Glutamatergic neuron (in vitro differentiated cells): ENCODE measurements at regions not wholly inside any gene's neighbourhood (a gene's known extent, or its start where the extent isn't known, plus 50 kb on each side); places are given as distances from the start of the nearest gene placed in this dataset.
"Not testable (repeated sequence)": the region's sequence is repeated elsewhere in the genome, so short reads cannot be mapped to it uniquely, and the experiment has no call there.

Experiments used
- DNase-seq: peaks from one replicate; pipeline ENCODE4 v3.0.0; 2022
- H3K27ac Mint-ChIP-seq: one replicate; pipeline ENCODE4 v1.8.0; 2020; ENCODE audit warnings: mild to moderate bottlenecking, mixed read lengths, inconsistent platforms; ENCODE audit not compliant: unreplicated experiment
- H3K27me3 Mint-ChIP-seq: one replicate; pipeline ENCODE4 v1.8.0; 2020; ENCODE audit warnings: mild to moderate bottlenecking, moderate library complexity, mixed read lengths, inconsistent platforms; ENCODE audit not compliant: unreplicated experiment
- H3K36me3 Mint-ChIP-seq: one replicate; pipeline ENCODE4 v1.8.0; 2020; ENCODE audit warnings: mild to moderate bottlenecking, mixed read lengths, inconsistent platforms; ENCODE audit not compliant: unreplicated experiment
- H3K4me1 Mint-ChIP-seq: one replicate; pipeline ENCODE4 v1.8.0; 2020; ENCODE audit warnings: mild to moderate bottlenecking, low read depth, mixed read lengths, inconsistent platforms; ENCODE audit not compliant: unreplicated experiment
- H3K4me3 Mint-ChIP-seq: one replicate; pipeline ENCODE4 v1.8.0; 2020; ENCODE audit warnings: mild to moderate bottlenecking, mixed read lengths, inconsistent platforms; ENCODE audit not compliant: unreplicated experiment
- H3K9me3 Mint-ChIP-seq: one replicate; pipeline ENCODE4 v1.8.0; 2020; ENCODE audit warnings: mild to moderate bottlenecking, moderate library complexity, mixed read lengths, inconsistent platforms; ENCODE audit not compliant: unreplicated experiment
- TF ChIP-seq, protein P1 (sequence below): fragments of 200-600 bp; sonication (generic); IDR thresholded peaks from one replicate; pipeline ENCODE4 v1.5.0; 2021; ENCODE audit not compliant: partially characterized antibody, unreplicated experiment

DNA sequence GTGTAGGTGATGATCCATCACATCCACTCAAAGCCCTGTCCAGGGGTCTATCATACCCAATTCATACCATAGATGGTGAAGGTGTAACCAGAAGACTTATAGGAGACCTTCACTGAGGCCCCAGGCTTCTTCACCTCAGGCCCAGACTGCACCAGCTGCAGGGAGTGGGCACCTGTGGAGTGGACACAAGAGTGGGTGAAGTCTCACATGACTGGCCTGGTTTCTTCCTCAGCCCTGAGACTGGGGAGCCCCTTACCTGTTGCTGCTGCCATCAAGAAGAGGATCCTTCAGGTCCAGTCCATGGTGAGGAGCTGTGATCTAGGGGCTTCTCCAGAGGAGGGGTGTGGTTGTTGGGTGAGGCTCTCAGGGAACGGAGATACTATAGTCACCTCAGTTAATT lies 851.0 kb downstream of the TMEM121 start:
- Mint-ChIP-seq H3K27me3 (peaks cover 7% of the 10 kb centered on the region), H3K36me3 (peaks cover 9% of the 10 kb centered on the region), H3K4me3 (no peak overlapping the region), H3K27ac (no peak overlapping the region), H3K9me3 (peaks cover 21% of the 10 kb centered on the region), H3K4me1 (no peaks in the 10 kb centered on the region)
- no peak for DNase-seq
- TF ChIP-seq, protein P1, sequence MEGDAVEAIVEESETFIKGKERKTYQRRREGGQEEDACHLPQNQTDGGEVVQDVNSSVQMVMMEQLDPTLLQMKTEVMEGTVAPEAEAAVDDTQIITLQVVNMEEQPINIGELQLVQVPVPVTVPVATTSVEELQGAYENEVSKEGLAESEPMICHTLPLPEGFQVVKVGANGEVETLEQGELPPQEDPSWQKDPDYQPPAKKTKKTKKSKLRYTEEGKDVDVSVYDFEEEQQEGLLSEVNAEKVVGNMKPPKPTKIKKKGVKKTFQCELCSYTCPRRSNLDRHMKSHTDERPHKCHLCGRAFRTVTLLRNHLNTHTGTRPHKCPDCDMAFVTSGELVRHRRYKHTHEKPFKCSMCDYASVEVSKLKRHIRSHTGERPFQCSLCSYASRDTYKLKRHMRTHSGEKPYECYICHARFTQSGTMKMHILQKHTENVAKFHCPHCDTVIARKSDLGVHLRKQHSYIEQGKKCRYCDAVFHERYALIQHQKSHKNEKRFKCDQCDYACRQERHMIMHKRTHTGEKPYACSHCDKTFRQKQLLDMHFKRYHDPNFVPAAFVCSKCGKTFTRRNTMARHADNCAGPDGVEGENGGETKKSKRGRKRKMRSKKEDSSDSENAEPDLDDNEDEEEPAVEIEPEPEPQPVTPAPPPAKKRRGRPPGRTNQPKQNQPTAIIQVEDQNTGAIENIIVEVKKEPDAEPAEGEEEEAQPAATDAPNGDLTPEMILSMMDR, result no peak

DNA sequence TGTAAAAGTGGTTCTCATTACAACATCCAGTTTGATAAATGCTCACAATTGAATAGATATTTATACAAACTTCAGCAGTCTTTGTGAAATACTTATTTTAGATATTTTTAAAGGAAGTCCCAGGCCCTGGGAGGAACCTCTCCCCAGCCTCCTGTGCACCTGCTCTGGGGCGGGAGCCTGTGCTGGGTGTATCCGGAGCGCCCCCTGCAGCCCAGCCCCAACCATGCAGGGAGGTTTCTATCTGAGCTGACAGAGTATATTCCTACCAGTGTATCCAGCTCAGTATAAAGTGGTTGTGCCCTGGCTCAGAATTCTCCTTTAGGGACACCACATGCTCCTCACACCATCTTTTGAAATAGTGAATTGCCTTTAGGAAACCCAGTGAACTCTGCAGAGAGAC lies 851.8 kb downstream of the TMEM121 start:
- no peak overlapping the region for H3K4me3 Mint-ChIP-seq
- H3K4me1 Mint-ChIP-seq, result no peaks in the 10 kb centered on the region
- peaks cover 9% of the 10 kb centered on the region for H3K36me3 Mint-ChIP-seq
- H3K9me3 Mint-ChIP-seq, result peaks cover 19% of the 10 kb centered on the region
- no peak for DNase-seq
- TF ChIP-seq, protein P1, result no peak
- peaks cover 5% of the 10 kb centered on the region for H3K27me3 Mint-ChIP-seq
- no peak overlapping the region for H3K27ac Mint-ChIP-seq

DNA sequence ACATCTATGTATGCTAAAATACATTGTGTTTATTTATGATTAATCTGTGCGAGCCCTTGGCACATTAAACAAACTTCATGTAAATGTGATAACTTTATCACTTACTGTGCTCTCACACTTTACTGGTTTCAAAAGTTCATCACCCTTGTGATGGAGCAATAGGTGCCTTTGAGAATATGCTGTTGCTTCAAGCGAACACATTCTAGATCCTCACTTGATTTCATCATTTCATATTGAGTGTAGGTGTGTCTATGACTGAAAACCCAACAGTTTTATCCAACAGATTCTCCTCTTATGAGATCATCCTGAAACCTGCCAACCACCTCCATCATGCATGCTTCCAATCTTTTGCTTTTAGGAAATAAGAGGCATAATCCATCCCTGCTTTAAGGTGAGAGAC lies 854.4 kb downstream of the TMEM121 start:
- H3K9me3 Mint-ChIP-seq, result peaks cover 13% of the 10 kb centered on the region
- H3K36me3 Mint-ChIP-seq, result peaks cover under 1% of the 10 kb centered on the region

DNA sequence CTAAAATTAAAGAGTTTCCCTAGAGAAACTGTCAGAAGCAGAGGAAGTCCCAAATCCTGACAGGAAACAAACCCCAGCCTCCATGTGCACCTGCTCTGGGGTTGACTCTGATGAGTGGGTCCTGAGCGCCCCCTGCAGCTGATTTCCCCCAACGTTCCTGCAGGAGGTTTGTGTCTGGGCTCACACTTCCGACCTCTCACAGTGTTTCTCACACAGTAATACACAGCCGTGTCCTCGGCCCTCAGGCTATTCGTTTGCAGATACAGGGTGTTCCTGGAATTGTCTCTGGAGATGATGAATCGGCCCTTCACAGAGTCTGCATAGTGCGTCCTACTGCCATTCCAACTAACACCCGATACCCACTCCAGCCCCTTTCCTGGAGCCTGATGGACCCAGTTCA lies 862.8 kb downstream of the TMEM121 start:
- H3K9me3 Mint-ChIP-seq, result peaks cover 17% of the 10 kb centered on the region
- H3K36me3 Mint-ChIP-seq, result peaks cover 10% of the 10 kb centered on the region
- not testable (repeated sequence) for H3K4me3 Mint-ChIP-seq, DNase-seq, H3K27ac Mint-ChIP-seq, H3K4me1 Mint-ChIP-seq, H3K27me3 Mint-ChIP-seq

More for the DNA sequence above, 854.4 kb downstream of the TMEM121 start:
- no peak for DNase-seq
- TF ChIP-seq, protein P1, result no peak
- H3K27ac Mint-ChIP-seq, result no peak overlapping the region
- H3K4me1 Mint-ChIP-seq, result no peaks in the 10 kb centered on the region
- no peak overlapping the region for H3K4me3 Mint-ChIP-seq
- peaks cover 2% of the 10 kb centered on the region for H3K27me3 Mint-ChIP-seq

DNA sequence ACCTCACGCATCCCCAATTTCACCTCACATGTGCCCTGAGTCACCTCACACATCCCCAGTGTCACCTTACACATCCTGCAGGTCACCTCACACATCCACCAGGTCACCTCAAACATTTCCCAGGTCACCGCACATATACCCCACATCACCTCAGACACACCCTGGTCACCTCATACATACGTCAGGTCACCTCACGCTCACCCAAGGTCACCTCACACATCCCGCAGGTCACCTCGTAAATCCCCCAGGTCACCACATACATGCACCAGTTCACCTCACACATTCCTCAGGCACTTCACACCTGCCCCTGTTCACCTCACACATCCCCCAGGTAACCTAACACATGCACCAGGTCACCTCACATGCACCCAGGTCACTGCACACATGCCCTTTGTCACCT lies 864.0 kb downstream of the TMEM121 start:
- DNase-seq, result no peak

More for the DNA sequence above, 864.0 kb downstream of the TMEM121 start:
- H3K27me3 Mint-ChIP-seq, result peaks cover 7% of the 10 kb centered on the region
- TF ChIP-seq, protein P1, result no peak
- no peak overlapping the region for H3K4me3 Mint-ChIP-seq
- H3K27ac Mint-ChIP-seq, result no peak overlapping the region
- no peaks in the 10 kb centered on the region for H3K4me1 Mint-ChIP-seq
- H3K9me3 Mint-ChIP-seq, result peaks cover 22% of the 10 kb centered on the region
- peaks cover 10% of the 10 kb centered on the region for H3K36me3 Mint-ChIP-seq
